ENCODE measurements at regions not wholly inside any gene's neighbourhood (a gene's known extent, or its start where the extent isn't known, plus 50 kb on each side); places are given as distances from the start of the nearest gene placed in this dataset.
A peak's percentile ranks its signal among the peaks of the same experiment; 100 is the strongest.

DNA sequence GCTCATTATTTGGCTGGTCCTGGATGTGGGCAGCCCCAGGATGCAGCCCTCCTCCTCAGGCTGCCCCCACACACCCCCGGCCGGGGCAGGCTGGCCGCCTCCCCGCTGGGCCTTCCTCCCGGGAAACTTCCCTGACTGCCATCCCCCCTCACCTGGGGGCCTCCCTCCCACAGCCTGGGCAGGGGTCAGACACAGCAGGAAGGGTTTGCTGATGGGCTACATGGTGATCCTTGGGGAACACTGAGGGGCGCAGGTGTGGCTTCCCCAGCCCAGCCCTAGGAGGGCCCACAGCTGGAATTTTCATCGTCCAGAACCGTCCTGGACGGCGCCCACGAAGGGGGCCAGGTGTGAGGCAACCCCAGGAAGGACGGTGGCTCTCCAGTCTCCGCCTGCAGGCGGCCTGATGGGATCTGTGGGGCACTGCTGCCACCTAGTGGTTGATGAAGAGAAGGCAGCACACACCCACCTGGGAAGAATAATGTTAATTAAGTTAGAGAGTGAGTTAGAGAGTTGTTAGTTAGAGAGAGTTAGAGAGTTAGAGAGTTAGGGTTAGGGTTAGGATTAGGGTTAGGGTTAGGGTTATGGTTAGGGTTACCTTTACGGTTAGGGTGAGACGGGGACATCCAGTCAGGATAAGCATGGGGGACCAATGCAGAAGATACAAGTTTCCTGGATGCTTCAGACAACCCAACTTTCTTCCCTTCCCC, 75.9 kb upstream of the PRR5 start:
- Histone ChIP-seq H3K27me3 (ENCODE audit: insufficient read depth) (no peaks in the 10 kb centered on the region), H3K4me2 (no peak overlapping the region), H3K79me2 (ENCODE audit: insufficient read depth) (no peaks in the 10 kb centered on the region), H4K20me1 (ENCODE audit: insufficient read depth) (no peaks in the 10 kb centered on the region), H3K36me3 (replicated peaks in 1 of 2; ENCODE audit: control insufficient read depth in 1 of 2, insufficient read depth in 2 of 2, low read length in 1 of 2) (no peaks in the 10 kb centered on the region), H3K9me2 (no peaks in the 10 kb centered on the region), H3K27ac (ENCODE audit: low read depth in 2 of 2, low read length in 1 of 2) (no peak overlapping the region), H3K9me3 (no peaks in the 10 kb centered on the region), H3K4me3 (ENCODE audit: low read depth in 2 of 2, low read length in 1 of 2) (no peak overlapping the region; a peak in 1 of 4 replicates), H3F3A (replicated peaks; ENCODE audit: insufficient read depth) (no peaks in the 10 kb centered on the region), H3K9ac (no peak overlapping the region), H2AFZ (ENCODE audit: low read depth) (no peak overlapping the region), H3K4me1 (ENCODE audit: control insufficient read depth in 1 of 2, insufficient read depth in 2 of 2, low read depth in 1 of 2, low read length in 1 of 2) (no peaks in the 10 kb centered on the region; a peak in 1 of 4 replicates)
- TF ChIP-seq TAF1 (IDR thresholded peaks at IDR 0.05; ENCODE audit: borderline replicate concordance, low read depth, low read length) (no peak), RCOR1 (IDR thresholded peaks at IDR 0.05; ENCODE audit: low read length) (0 out of 2 replicates have a peak, but pooled peaks have one; percentile 26), NFIC (IDR thresholded peaks at IDR 0.05; ENCODE audit: borderline replicate concordance) (no peak), NRF1 (IDR thresholded peaks at IDR 0.05; ENCODE audit: low read depth, low read length) (no peak), EZH2phosphoT487 (IDR thresholded peaks at IDR 0.05; ENCODE audit: borderline replicate concordance, low read depth) (no peak), SMC3 (IDR thresholded peaks at IDR 0.05; ENCODE audit: low read depth, low read length) (peak; percentile 91), TEAD4 (IDR thresholded peaks at IDR 0.05; ENCODE audit: borderline replicate concordance, insufficient read depth) (no peak), RAD21 (IDR thresholded peaks at IDR 0.05; ENCODE audit: low read length) (peak; percentile 98), CHD2 (IDR thresholded peaks at IDR 0.05; ENCODE audit: low read length, partially characterized antibody) (peak; percentile 51), GABPA (IDR thresholded peaks at IDR 0.05; ENCODE audit: low read depth) (no peak)
- TF ChIP-seq, protein P1, sequence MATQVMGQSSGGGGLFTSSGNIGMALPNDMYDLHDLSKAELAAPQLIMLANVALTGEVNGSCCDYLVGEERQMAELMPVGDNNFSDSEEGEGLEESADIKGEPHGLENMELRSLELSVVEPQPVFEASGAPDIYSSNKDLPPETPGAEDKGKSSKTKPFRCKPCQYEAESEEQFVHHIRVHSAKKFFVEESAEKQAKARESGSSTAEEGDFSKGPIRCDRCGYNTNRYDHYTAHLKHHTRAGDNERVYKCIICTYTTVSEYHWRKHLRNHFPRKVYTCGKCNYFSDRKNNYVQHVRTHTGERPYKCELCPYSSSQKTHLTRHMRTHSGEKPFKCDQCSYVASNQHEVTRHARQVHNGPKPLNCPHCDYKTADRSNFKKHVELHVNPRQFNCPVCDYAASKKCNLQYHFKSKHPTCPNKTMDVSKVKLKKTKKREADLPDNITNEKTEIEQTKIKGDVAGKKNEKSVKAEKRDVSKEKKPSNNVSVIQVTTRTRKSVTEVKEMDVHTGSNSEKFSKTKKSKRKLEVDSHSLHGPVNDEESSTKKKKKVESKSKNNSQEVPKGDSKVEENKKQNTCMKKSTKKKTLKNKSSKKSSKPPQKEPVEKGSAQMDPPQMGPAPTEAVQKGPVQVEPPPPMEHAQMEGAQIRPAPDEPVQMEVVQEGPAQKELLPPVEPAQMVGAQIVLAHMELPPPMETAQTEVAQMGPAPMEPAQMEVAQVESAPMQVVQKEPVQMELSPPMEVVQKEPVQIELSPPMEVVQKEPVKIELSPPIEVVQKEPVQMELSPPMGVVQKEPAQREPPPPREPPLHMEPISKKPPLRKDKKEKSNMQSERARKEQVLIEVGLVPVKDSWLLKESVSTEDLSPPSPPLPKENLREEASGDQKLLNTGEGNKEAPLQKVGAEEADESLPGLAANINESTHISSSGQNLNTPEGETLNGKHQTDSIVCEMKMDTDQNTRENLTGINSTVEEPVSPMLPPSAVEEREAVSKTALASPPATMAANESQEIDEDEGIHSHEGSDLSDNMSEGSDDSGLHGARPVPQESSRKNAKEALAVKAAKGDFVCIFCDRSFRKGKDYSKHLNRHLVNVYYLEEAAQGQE (IDR thresholded peaks at IDR 0.05; ENCODE audit: low read depth, low read length): no peak
- TF ChIP-seq, protein P2, sequence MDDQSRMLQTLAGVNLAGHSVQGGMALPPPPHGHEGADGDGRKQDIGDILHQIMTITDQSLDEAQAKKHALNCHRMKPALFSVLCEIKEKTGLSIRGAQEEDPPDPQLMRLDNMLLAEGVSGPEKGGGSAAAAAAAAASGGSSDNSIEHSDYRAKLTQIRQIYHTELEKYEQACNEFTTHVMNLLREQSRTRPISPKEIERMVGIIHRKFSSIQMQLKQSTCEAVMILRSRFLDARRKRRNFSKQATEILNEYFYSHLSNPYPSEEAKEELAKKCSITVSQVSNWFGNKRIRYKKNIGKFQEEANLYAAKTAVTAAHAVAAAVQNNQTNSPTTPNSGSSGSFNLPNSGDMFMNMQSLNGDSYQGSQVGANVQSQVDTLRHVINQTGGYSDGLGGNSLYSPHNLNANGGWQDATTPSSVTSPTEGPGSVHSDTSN (IDR thresholded peaks at IDR 0.05): no peak
- TF ChIP-seq, protein P3, sequence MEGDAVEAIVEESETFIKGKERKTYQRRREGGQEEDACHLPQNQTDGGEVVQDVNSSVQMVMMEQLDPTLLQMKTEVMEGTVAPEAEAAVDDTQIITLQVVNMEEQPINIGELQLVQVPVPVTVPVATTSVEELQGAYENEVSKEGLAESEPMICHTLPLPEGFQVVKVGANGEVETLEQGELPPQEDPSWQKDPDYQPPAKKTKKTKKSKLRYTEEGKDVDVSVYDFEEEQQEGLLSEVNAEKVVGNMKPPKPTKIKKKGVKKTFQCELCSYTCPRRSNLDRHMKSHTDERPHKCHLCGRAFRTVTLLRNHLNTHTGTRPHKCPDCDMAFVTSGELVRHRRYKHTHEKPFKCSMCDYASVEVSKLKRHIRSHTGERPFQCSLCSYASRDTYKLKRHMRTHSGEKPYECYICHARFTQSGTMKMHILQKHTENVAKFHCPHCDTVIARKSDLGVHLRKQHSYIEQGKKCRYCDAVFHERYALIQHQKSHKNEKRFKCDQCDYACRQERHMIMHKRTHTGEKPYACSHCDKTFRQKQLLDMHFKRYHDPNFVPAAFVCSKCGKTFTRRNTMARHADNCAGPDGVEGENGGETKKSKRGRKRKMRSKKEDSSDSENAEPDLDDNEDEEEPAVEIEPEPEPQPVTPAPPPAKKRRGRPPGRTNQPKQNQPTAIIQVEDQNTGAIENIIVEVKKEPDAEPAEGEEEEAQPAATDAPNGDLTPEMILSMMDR (IDR thresholded peaks at IDR 0.05): peak; percentile 98
- POLR2A ChIA-PET: no interaction called here
- CTCF ChIA-PET: interaction anchor here (0.6 to 8.3 kb wide), 97 partner anchors 9 to 729 kb away, joined by 3 to 126 read pairs (median 4); partner anchors contain the start of genes PARVB and PARVG
- 0% methylated on average over 8 of the region's 16 CpGs for WGBS (ENCODE audit: low lambda C conversion rate)
- peak; percentile 88 for DNase-seq
